ENCODE measurements at regions not wholly inside any gene's neighbourhood (a gene's known extent, or its start where the extent isn't known, plus 50 kb on each side); places are given as distances from the start of the nearest gene placed in this dataset.

- peak; percentile 32 for DNase-seq (ENCODE audit: low read depth)
Observed at GRCh38 chr13:30845297-30846214, 60.5 kb upstream of the MEDAG start.

GRCh38 chr13:30846311-30846710 lies 59.8 kb upstream of the MEDAG start:
- DNase-seq (ENCODE audit: low read depth) = peak; percentile 94

GRCh38 chr13:30846866-30847265 lies 59.2 kb upstream of the MEDAG start:
- no peak for DNase-seq (ENCODE audit: low read depth)

- DNase-seq (ENCODE audit: low read depth) = peak; percentile 87
Observed at GRCh38 chr13:30847650-30848307, 58.3 kb upstream of the MEDAG start.

GRCh38 chr13:30848332-30849027 lies 57.6 kb upstream of the MEDAG start:
- no peak for DNase-seq (ENCODE audit: low read depth)

- DNase-seq (ENCODE audit: low read depth) = no peak
Observed at GRCh38 chr13:30849611-30850010, 56.5 kb upstream of the MEDAG start.

- no peak for DNase-seq (ENCODE audit: low read depth)
Observed at GRCh38 chr13:30850204-30850866, 55.7 kb upstream of the MEDAG start.

GRCh38 chr13:30850867-30851211 lies 55.2 kb upstream of the MEDAG start:
- DNase-seq (ENCODE audit: low read depth) = no peak

GRCh38 chr13:30851697-30852096 lies 54.4 kb upstream of the MEDAG start:
- no peak for DNase-seq (ENCODE audit: low read depth)

- DNase-seq (ENCODE audit: low read depth) = no peak
Observed at GRCh38 chr13:30855569-30855968, 50.5 kb upstream of the MEDAG start.

- no peak for DNase-seq (ENCODE audit: low read depth)
Observed at GRCh38 chr13:30856005-30856790, 49.9 kb upstream of the MEDAG start.

Measured in renal cortical epithelial cell (primary cell).